GM12865 (cell line): ENCODE measurements at regions not wholly inside any gene's neighbourhood (a gene's known extent, or its start where the extent isn't known, plus 50 kb on each side); places are given as distances from the start of the nearest gene placed in this dataset.

Experiments
- DNase-seq: peaks from one replicate; pipeline ENCODE4 v3.0.0; 2010; ENCODE audit warnings: low read depth
- H3K4me3 ChIP-seq: 2 replicates; pipeline ENCODE4 v1.5.1; 2011; ENCODE audit warnings: mild to moderate bottlenecking, low read depth, low read length, control low read depth
- TF ChIP-seq, protein P1 (sequence below): IDR thresholded peaks from 2 replicates; pipeline ENCODE4 v1.5.1; 2011; ENCODE audit warnings: low read length, control low read depth, low read depth, inconsistent platforms; ENCODE audit not compliant: insufficient read depth; ENCODE audit errors: missing control alignments

DNA sequence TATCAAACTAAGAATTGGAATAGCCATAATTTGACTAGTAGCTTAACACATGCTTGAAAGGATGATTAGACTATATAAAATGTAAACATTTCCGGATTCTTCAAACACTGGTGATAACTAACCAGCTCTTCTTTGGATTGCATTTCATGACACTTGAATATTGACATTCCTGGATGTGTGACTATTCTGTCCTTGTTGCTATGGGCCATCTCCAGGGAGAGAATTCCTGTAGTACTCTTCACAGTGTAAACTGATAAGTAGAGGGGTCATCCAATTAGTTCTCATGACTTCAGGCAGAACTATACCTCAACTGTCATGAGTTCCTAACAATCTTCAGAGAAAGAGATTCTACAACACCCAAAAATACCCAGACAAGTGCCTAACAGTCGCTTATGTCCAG lies 1026.7 kb upstream of the TENM3 start:
- TF ChIP-seq, protein P1, sequence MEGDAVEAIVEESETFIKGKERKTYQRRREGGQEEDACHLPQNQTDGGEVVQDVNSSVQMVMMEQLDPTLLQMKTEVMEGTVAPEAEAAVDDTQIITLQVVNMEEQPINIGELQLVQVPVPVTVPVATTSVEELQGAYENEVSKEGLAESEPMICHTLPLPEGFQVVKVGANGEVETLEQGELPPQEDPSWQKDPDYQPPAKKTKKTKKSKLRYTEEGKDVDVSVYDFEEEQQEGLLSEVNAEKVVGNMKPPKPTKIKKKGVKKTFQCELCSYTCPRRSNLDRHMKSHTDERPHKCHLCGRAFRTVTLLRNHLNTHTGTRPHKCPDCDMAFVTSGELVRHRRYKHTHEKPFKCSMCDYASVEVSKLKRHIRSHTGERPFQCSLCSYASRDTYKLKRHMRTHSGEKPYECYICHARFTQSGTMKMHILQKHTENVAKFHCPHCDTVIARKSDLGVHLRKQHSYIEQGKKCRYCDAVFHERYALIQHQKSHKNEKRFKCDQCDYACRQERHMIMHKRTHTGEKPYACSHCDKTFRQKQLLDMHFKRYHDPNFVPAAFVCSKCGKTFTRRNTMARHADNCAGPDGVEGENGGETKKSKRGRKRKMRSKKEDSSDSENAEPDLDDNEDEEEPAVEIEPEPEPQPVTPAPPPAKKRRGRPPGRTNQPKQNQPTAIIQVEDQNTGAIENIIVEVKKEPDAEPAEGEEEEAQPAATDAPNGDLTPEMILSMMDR, result no peak
- no peak for DNase-seq
- no peak overlapping the region for H3K4me3 ChIP-seq

DNA sequence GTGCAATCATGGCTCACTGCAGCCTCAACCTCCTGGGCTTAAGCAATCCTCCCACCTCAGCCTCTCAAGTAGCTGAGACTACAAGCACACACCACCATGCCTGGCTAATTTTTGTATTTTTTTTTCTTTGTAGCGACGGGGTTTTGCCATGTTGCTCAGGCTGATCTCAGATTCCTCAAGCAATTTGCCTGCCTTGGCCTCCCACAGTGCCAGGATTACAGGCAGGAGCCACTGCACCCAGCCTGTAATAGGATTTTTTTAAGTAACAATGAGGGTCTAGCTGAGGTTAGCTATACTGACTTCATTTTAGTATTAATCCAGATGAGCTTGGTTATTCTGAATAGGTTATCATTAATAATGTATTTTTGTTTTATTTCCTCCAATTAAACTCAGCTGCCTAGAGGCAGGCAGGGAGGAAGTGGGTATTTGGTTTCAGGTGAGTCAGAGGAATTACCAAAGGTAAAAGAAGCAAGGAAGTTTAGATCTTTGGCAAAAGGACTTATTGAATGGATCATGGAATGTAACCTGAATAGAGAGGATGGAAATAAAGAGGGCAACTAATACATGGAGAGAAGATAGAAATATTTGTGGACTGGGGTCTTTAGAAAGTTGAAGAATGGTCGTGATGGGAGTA lies 1023.3 kb upstream of the TENM3 start:
- no peak for DNase-seq
- no peak overlapping the region for H3K4me3 ChIP-seq
- TF ChIP-seq, protein P1, result no peak

DNA sequence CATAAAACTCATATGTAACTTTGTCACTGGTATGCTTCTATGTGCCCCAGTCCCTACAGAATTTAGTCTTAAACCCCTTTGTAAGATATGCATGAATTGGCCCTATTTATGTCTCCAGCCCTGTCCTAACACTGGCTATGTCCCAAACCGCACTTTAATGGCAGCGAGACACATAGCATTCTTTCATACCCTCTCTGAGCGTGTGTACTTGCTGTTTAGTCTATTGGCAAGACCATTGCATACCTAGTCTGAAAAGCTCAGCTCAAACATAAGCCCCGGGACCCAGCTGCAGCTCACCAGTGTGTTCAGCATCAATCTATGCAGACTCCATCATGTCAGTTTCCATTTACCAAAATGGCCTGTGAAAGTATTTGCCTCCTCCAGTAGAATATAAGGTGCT lies 1018.4 kb upstream of the TENM3 start:
- no peak for DNase-seq
- TF ChIP-seq, protein P1, result no peak
- H3K4me3 ChIP-seq, result no peak overlapping the region

DNA sequence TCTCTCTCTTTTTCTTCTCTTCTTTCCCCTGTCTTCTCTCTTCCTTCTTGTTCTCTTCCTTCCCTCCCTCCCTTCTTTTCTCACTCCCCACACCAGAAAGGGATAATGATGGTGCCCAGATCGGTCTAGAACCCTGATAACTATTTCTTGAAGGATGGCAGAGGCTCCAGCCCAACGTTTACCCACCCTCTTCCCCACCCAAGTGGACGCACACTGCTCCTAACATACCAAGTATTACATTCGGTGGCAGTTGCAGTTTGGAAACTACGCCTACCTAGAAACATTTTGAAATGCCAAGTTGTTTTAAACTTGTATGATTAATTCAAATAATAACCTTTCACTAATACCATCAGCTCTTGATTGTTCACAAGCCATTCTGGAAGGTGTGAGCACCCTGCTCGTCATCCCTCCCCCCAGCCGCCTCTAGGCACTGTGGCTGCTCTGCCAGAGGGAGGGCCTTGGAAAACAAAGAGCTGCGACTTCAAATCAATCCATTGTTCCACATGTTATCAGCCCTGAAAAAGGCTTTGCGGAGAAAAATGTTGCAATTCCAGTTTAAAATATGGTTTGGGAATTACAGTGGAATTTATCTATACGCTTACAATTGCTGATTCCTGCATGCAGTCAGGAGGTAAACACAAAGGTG lies 1017.5 kb upstream of the TENM3 start:
- no peak for DNase-seq
- TF ChIP-seq, protein P1, result no peak
- H3K4me3 ChIP-seq, result no peak overlapping the region

DNA sequence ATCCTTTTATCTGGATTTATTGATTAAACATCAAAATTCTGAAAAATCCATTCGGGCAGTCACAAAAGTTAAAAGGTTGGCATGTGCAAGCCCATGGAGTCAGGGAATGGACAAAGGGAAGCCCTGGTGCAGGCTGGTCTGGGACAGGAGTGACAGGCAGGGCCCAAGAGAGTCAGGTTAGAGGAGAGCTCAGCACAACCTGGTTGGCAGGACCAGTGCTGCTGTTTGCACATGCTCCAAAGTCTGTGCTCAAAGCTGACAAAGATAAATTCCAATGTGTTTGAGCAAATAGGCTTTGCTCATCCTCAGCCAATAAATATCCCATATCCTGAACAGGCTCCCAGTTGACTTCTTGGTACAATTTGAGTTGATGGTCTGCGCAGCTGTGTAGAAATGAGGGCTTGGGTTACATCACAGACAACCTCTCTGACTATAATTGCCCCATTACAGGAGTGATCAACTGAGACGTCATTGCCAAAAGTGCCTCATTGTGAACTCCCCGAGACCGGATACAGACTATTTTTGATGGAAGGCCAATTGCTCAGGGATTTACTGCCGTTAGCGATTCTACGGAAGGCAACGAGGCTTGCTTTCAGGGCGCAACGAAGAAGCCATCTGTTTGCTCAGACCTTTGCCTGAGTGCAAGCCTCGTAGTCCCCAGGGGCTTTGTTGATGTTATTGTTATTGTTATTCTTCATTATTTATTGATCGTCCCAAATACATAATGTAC lies 1008.1 kb upstream of the TENM3 start:
- TF ChIP-seq, protein P1, result no peak
- H3K4me3 ChIP-seq, result no peak overlapping the region
- no peak for DNase-seq

DNA sequence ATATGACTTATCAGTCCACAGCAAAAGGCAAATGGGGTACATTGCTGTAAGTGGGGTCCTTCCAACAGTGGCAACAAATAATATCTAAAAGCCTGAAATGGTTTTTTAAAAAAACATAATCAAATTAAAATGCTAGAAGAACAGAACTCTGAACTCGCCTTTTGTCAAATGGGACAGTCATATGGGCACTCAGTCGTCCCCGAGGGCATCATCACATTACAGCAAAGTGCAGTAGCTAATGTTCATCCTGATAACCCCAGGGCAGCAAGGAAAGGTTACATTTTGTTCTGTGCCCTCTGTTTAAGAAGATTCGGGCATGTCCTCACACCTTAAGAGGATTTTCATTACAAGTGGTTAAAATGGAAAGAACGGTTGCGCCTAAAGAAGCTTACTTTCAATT lies 997.9 kb upstream of the TENM3 start:
- no peak overlapping the region for H3K4me3 ChIP-seq
- TF ChIP-seq, protein P1, result no peak
- no peak for DNase-seq
